ENCODE measurements at regions not wholly inside any gene's neighbourhood (a gene's known extent, or its start where the extent isn't known, plus 50 kb on each side); places are given as distances from the start of the nearest gene placed in this dataset.

DNA sequence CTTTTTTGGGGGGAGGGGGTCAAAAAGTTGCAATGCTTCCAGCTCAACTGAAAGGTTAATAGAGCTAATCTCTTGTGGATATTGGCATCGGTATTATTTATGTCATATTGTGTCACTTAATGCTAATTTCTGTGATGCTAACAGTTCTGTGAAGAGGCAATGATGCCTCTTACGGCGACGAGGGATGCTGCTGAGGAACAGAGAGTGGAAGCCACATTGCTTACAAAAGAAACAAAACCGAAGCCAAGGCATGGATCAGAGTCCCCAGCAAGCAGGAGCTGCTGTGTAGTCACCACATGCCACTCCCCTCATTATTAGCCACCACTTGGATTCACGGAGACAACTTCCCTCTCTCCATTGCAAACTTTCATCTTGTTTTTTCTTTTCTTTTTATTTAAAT lies 536.5 kb upstream of the MGMT start:
- DNase-seq (ENCODE audit: low read depth): no peak

DNA sequence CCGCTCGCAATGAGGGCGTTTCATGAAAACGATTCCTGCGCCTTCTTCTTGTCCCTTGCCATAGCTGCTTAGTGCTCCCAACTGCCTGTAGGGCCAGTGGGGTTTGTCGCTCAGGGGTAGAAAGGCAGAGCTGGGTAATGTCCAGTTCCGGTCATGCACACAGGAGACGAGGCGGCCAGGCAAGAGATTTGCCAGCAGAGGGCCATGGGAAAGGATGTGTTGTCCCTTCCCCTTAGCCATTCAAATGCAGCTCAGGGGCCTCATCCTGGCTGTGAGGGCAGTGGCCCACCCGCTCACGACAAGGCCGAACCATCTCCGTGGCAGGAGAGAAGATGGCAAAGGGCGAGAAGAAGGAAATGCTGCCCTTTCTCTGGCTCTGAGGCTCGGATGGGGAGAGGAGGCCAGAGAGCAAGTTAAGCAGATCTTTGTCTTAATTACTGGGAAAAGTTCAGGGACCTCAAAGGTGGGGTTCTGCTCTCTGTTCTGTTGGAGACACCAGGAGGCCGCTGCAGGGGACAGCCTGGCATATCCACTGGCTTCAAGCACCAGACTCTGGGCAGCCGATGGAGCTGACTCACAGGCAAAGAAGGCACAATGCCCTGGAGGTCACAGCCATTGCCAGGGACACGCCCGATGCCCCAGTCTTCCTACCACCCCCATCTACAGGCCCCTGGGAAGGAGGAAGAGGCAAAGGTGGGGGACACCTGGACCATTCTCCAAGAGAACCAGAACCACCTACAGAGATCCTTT lies 534.8 kb upstream of the MGMT start:
- no peak for DNase-seq (ENCODE audit: low read depth)

DNA sequence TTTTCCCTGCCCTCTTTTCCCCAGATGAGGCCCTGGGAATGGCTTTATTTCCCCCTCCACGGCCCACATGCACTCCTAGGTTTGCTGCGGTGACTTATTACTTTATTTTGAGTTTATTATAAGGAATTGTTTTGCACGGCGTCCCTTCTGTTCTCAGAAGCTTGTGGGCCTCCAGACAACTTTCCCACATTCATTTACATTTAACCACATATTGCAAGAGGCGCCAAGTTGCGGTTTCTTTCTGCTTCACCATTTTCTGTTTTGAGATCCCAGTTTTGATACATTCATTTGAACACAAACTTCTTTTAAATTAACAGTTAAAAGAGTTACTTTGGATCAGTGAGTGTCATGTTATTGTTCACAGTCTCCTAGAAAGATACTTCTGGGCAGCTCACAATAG lies 532.5 kb upstream of the MGMT start:
- no peak for DNase-seq (ENCODE audit: low read depth)

DNA sequence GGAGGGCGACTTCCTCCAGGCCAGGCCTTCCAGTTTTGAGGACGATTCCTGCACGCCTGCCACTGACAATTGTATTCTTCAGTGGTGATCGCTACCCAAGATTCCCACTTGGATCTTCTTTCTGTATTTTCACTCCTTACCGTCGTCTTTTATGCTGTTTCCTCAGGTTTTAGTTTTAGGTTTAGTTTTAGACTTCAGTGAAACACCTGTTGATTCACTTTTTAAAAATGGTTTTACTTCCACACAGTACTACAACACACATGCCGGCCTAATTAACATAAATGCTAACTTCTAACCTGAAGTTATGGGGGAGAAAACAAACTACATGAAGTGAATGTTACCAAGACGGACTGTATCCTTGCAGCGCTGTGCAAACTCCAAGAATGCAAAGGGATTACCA lies 530.6 kb upstream of the MGMT start:
- no peak for DNase-seq (ENCODE audit: low read depth)

DNA sequence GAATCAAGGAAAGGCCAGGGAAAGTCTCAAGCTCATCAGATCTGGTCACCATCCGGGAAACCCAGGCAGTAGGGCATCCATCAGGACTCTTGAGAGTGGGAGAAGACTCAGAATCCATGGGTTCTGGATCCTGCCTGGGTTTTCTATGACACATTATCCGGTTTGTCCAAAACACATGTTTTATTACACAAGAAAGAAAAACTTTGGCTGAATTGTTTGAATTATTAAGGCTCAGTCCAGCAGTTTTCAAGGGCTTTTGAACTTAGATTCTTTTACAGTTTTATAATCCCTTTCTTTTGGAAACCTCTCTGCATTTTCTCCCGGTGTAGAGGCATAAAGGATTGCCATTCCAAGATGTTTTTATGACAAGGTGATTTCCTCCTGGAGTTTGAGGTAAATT lies 528.5 kb upstream of the MGMT start:
- DNase-seq (ENCODE audit: low read depth): no peak

DNA sequence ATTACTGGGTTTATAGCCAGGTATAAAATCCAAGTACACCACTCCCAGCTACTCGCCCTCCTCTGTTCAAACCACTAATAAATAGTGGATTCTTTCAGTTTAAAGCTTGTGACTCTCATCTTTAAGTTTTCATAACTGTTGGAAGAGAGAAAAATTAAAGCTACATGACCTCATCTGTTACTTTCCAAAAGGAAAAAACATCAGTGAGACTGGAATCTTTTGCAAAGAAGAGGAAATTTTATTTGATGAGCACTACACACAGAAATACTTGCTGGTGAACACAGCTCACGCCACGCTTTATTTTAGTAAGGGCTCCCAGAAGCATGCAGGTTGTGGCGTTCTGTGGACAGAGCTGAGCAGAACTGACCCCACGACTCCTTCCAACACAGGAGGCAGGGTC lies 527.0 kb upstream of the MGMT start:
- DNase-seq (ENCODE audit: low read depth): no peak

DNA sequence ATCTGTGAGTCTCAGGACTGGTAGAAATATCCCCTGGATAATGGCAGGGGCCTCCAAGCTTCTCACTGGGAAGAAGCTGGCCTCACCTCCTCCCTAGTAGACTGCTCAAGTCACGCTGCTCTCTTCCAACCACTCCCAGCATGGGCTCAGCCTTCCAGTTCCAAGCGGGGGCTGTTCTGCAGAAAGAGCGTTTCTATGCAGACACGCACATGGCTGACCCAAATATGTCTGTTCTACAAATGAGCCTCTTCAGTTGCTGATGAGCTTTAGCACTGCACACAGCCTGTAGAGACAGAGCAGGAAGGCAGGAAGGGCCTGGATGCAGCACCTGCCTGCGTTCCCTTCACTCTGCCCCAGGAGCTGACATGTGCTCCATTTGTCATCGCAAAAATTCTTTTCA lies 523.9 kb upstream of the MGMT start:
- DNase-seq (ENCODE audit: low read depth): no peak

DNA sequence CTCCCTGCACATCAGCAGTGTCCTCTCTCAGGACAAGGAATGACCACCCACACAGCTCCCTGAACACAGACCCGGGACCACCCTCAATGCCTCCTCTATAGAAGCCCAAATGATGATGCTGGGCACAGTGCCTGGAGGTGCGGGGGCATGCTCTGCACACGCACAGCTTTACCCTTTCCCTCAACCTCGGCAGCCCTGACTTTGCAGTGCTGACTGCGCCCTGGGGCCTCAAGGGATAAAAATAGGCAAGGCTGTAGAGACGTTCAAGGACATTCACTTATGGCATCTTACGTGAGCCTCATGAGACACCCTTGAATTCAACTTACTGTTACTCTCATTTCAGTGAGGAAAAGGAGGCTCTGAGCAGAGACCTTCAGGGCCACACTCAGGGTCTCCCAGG lies 521.6 kb upstream of the MGMT start:
- no peak for DNase-seq (ENCODE audit: low read depth)

DNA sequence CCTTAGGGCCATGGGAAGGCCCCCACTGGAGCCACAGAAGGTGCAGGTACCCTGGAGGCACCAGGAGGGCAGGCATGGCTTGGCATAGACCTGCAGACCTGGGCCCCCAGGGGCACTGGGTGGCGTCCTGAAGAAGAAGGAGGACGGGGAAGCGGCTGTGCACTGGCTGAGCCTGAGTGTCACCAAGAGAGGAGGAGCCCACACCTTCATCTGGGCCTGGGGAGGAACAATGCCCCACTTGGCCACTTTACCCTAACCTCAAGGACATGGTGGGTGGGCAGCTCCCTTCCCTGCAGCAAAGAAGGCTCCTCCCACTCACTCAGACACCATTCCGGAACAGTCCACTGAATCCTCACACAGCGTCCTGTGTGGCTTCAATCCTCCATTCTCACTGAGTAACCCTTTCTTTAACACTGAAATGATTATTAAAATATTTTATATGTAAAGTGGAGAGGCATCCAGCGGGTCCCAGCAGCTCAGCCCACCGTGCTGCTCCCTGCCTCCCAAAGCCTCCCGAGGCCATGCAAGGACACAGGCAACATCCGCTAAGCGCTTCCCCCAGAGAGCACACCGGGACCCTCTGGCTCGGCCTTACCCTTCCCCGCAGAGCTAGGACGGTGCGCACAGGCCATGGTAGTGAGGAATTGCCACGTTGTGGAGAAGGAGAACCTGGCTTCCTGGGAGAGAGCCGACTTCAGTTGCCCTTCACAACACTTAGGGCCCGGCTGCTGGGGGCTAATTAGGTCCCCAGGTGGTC lies 516.7 kb upstream of the MGMT start:
- no peak for DNase-seq (ENCODE audit: low read depth)

DNA sequence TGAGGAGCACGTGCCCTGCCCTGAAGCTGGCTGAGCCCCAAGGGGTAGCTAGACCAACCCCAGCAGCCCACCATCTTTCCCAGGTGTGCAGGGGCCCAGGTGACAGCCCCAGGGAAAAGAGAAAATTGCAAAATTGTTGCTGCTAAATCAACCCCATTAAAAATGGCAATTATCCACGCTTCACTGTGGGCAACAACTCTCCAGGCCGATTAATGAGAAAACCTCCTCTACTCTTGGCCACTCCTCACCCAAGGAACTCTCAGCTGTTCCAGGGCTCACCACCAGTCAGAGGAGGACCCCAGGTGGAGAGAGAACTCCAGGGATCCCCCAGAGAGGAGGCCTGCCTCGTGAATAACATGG lies 516.1 kb upstream of the MGMT start:
- DNase-seq (ENCODE audit: low read depth): no peak

DNA sequence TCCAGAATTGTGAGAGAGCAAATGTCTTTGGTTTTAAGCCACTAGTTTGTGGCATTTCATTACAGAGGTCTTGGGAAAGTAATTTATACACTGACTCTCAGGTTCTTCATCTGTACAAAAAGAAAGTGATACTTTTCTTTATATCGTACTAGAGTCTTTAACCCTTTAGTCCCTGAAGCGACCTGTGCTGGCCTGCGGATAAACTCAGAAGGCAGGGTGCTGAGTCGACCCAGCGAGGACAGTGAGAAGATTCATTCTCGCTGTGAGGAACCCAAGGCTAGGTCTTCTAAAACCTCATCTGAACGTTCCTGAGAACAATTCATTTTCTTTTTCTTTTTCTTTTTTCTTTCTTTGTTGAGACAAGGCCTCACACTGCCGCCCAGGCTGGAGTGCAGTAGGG lies 514.2 kb upstream of the MGMT start:
- no peak for DNase-seq (ENCODE audit: low read depth)

DNA sequence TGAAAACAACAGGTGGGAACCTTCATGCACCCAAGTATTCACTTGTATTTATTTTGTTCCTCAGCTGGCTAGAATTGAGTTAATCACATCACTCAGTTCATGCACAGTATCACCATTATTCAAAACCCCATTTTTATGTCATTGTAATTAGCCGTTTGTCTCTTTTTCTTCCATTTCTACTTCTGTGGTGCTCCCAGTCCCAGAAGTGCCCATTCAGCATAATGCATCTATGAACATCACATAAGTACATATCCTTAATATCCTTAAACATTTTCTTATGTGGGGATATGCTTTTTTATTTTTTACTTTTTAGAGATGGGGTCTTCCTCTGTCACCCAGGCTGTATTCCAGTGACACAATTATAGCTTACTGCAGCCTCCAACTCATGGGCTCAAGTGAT lies 510.9 kb upstream of the MGMT start:
- DNase-seq (ENCODE audit: low read depth): no peak

DNA sequence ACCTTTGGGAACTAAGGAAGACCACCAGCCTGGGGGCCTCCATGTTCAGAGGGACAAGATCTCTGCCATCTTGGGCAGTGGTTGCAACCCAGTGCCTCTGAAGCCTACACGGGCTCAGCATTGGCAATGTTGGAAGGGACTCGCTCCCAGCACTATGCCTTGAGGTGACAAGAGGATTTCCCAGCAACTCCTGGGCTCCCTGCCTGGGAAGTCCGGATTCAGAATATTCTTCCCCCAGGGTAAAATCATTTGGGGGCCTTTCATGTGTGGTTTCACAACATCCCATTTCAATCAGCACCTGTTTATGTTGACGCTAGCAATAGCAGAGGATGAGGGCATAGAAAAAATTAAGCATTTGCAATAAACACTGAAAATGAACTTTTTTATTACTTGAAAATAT lies 509.8 kb upstream of the MGMT start:
- no peak for DNase-seq (ENCODE audit: low read depth)

DNA sequence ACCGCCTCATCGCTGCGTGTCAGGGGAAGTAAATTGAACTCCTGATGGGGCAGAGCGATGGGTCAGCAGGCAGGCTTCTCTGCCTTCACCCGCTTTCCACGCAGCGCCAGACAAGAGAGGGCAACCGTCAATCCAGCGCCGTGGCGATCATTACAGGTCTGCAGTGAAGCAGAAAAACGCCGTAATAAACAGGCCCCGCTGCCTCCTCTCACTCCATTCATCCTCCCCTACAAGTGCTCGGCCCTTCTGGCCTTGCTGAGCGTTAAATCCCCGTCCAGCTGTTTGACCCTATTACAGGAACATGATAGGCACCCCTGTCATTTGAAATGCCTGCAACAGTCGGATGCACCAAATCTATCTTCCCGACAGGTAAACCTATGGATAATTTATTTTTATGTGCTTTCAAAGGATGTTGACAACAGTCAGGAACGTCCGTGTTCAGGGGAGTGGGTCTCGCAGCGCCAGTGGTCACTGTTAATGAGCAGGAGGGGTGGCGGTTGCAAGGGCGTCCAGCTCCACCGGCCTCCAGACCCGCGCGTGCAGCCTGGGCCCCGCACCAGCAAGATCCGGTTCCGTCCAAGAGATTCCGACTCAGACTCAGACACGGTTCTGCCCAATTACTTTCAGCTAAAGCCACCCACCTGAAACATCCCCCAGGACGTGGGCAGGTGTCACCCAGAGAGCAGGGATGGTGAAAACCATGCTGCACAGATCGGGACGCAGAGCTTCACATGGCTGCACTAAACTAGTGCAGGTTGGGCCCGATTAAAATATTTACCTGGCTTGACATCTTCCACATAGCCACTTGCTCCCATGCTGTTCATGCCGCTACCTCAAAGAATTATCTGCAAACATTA lies 508.0 kb upstream of the MGMT start:
- DNase-seq (ENCODE audit: low read depth): no peak

DNA sequence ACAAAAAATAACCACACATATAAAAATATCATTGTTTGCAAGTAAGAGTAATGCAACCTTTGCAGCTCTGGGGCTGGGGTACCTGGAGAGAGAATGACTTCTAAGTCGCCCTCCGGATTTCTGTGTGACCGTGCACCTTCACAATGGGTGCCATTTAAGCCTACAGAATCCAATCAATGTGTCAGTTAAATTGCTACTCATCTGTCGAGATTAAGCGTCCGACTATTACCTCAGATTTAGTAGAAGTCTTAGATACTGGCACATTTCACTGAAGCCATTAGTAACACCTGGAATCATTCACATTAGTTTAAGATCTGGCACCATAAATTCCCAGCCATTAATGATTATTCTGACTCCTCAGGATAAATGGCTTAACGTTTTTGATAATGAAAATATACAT lies 507.3 kb upstream of the MGMT start:
- DNase-seq (ENCODE audit: low read depth): no peak

DNA sequence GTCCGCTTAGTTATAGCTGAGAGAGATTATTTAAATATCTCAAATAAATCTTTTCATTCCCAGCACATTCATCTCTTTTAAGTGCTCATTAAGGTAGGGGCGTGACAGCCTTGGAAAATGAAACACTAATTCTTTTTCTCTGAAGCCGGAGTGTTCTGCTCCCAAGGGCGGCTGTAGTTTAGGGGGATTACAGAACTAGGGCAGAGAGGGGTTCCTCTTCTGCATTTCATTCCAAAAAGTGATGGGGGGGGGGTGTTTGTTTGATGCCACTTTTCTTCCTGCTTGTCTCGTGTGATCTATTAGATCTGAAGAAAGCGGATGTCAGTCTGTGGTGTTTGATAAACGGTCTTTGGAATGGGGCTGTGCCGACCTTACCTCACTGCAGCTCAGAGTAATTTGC lies 506.5 kb upstream of the MGMT start:
- DNase-seq (ENCODE audit: low read depth): no peak

DNA sequence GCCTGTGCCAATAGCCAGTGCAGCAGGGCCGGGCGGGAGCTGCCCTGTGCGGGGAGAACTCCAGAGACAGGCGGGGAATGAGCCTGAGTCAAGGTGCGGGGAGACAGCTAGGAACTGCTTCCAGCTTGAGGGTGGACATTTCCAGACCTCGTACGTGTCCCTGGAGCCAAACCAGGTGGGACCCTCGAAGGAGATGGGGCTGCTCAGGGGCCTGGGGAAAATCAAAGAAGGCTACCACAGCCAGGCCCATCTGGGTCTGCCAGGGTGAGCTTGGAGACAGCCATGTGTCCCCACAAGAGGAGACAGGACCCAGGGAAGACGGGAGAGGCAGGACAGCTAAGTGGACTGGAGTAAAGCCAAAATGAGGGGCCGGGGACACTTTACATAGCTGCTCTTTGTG lies 504.9 kb upstream of the MGMT start:
- DNase-seq (ENCODE audit: low read depth): no peak

DNA sequence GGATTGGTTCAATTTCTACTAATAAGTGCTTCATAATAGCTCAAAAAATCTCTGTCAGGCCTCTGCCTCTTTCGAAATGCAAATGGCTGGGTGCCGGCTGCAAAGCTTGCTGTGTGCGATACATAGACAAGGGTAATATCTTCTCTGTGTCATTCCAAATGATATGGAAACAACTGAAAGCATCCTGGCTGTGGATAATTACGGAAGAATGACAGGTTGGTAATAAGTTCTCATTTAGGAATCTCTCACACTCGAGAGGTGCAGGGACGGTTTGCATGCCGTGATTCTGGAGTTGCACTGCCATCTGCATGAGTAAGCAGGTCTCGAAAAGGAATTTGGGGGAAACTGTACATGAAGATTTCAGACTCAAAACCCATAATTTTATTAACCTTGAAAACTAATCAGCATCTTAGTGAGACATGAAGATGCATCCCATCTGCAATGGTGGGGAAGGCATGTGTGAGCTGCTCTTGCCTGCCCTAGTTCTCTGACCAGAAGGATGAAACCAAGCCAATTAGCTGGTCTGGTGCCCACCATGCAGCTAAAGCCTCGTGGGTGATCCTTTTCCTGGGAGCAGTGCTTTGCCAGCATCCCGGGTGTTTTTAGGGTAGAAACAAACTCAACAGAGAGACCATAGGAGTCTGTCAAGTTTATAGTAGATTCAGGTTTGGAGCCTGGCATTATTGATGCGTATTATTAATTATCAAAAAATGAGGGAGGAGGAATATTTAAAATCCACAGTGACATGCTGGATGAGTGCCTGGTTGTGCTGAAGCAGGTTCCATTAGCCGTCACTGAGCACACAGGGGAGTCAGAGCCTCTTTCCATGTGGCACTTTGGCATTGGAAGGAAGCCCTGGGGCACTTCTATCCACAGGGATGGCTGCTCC lies 503.6 kb upstream of the MGMT start:
- DNase-seq (ENCODE audit: low read depth): no peak

DNA sequence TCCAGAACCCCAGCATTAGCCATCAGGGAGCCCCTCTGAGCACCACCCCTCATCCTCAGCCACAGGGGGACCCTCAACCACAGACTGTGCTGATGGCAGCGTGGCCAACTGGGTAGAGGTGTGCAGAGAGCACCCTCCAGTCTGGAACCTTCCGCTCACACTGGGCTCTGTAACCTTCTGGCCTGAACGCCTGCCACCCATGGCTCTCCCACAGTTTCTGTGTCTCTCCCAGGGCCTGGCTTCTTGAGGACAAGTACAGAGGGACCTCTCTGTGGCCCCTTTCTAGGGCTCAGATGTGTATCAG lies 503.0 kb upstream of the MGMT start:
- DNase-seq (ENCODE audit: low read depth): no peak

DNA sequence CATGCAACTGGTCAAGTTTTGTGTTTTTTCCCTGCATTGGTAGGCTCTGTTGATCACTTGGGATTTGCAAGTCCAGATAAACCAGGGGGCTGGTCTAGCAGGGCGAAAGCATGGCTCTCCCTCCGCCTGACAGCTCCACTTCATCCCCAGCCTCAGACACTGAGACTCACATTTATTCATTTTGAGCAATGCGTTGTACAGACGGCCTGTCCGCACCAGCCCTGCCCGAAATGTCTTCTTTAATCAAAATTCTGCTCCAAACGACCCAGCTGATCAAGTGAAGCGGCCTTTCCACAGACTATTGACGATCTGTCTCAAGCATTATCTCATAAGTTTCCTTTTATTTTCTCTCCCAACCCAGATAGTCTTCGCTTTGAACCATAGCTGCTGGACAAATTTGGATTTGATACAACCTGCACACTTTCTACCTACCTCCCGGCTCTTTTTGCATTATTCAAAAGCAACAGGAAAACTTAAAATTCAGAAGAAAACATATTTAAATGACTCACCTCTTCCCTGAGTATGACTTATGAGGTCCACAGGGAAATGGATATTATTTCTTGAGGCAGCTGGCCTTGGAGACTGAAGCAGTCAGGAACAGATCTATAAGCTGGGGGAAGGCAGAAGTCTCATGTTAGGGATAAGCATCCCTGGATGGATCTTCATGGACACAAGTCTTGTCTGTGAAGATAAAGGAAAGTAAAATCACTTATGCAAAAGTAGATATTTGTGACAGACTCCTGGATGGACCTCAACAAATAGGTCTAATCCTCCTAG lies 498.9 kb upstream of the MGMT start:
- DNase-seq (ENCODE audit: low read depth): no peak

DNA sequence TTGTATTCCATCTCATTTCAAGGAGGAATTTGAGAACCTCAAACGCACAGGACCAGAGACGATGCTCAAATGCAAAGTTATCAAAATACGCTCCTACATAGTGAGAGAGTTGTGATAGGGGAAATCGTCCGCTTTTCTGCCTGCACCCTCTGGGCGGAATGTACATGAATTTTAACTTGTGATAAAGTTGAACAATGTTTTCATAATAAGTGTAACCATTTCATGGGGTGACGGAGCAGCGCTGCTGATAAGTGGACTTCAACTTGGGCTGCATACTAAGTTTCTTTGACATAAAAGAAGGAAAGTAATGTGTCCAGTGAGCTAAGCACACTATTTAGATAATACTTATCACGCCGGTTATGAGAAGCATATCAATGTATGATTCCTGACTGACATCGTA lies 497.5 kb upstream of the MGMT start:
- no peak for DNase-seq (ENCODE audit: low read depth)
